ENCODE measurements at regions not wholly inside any gene's neighbourhood (a gene's known extent, or its start where the extent isn't known, plus 50 kb on each side); places are given as distances from the start of the nearest gene placed in this dataset.
"Not testable (repeated sequence)": the region's sequence is repeated elsewhere in the genome, so short reads cannot be mapped to it uniquely, and the experiment has no call there.

- TF ChIP-seq CTCF (IDR thresholded peaks at IDR 0.05; ENCODE audit: insufficient read depth in 1 of 2, low read depth in 1 of 2, low read length in 1 of 2, severe bottlenecking in 1 of 2, unreplicated experiment in 1 of 2) = no peak
- Histone ChIP-seq H3K9me3 (no peaks in the 10 kb centered on the region), H3K36me3 (ENCODE audit: control insufficient read depth, insufficient read depth, low read length) (no peaks in the 10 kb centered on the region), H3K27me3 (replicated peaks; ENCODE audit: control insufficient read depth, insufficient read depth, low read length) (no peaks in the 10 kb centered on the region), H3K4me1 (no peaks in the 10 kb centered on the region; the same call in 1 of the 2 replicates), H3K4me3 (ENCODE audit: low read depth, low read length) (no peak overlapping the region)
- intact Hi-C loops (cut with micrococcal nuclease; ENCODE audit: unreplicated experiment) = no loop called here
- no TSS peak for BruUV-seq (replicated peaks)
- no peak for DNase-seq
- Mint-ChIP-seq H3K9me3 (ENCODE audit: unreplicated experiment) (no peaks in the 10 kb centered on the region), H3K4me3 (ENCODE audit: unreplicated experiment) (no peak overlapping the region), H3K4me1 (ENCODE audit: low read depth, unreplicated experiment) (no peaks in the 10 kb centered on the region), H3K27me3 (ENCODE audit: insufficient read depth, unreplicated experiment) (no peaks in the 10 kb centered on the region), H3K36me3 (ENCODE audit: insufficient read depth, unreplicated experiment) (no peaks in the 10 kb centered on the region), H3K27ac (ENCODE audit: unreplicated experiment) (no peak overlapping the region)
- POLR2A ChIA-PET = no interaction called here
- CTCF ChIA-PET = no interaction called here
Measured at GRCh38 chr2:38460313-38460712, 83.2 kb upstream of the ATL2 start.

GRCh38 chr2:38454081-38454480, 77.0 kb upstream of the ATL2 start:
- Histone ChIP-seq H3K9me3 (no peaks in the 10 kb centered on the region), H3K4me1 (no peaks in the 10 kb centered on the region), H3K36me3 (ENCODE audit: control insufficient read depth, insufficient read depth, low read length) (no peaks in the 10 kb centered on the region), H3K27me3 (replicated peaks; ENCODE audit: control insufficient read depth, insufficient read depth, low read length) (no peaks in the 10 kb centered on the region), H3K4me3 (ENCODE audit: low read depth, low read length) (no peak overlapping the region)
- intact Hi-C loops (cut with micrococcal nuclease; ENCODE audit: unreplicated experiment) = no loop called here
- no peaks in the 10 kb centered on the region for H3K36me3 Mint-ChIP-seq (ENCODE audit: insufficient read depth, unreplicated experiment)
- DNase-seq = no peak
- H3K27me3 Mint-ChIP-seq (ENCODE audit: insufficient read depth, unreplicated experiment) = no peaks in the 10 kb centered on the region
- BruUV-seq (replicated peaks) = no TSS peak
- TF ChIP-seq CTCF (IDR thresholded peaks at IDR 0.05; ENCODE audit: insufficient read depth in 1 of 2, low read depth in 1 of 2, low read length in 1 of 2, severe bottlenecking in 1 of 2, unreplicated experiment in 1 of 2) = no peak
- no peaks in the 10 kb centered on the region for H3K4me1 Mint-ChIP-seq (ENCODE audit: low read depth, unreplicated experiment)
- ChIA-PET POLR2A (no interaction called here), CTCF (interaction anchor here (0.6 kb wide), 1 partner anchor 84 kb away, joined by 3 read pairs; no protein-coding TSS in a partner anchor)
- no peak overlapping the region for H3K27ac Mint-ChIP-seq (ENCODE audit: unreplicated experiment)
- H3K9me3 Mint-ChIP-seq (ENCODE audit: unreplicated experiment) = no peaks in the 10 kb centered on the region
- no peak overlapping the region for H3K4me3 Mint-ChIP-seq (ENCODE audit: unreplicated experiment)

GRCh38 chr2:38451778-38452177, 74.7 kb upstream of the ATL2 start:
- CTCF ChIA-PET = interaction anchor here (0.7 kb wide), 1 partner anchor 56 kb away, joined by 5 read pairs; no protein-coding TSS in a partner anchor
- H3K36me3 ChIP-seq (ENCODE audit: control insufficient read depth, insufficient read depth, low read length); H3K9me3 ChIP-seq; DNase-seq; H3K4me1 ChIP-seq; H3K27me3 ChIP-seq (replicated peaks; ENCODE audit: control insufficient read depth, insufficient read depth, low read length); H3K27ac Mint-ChIP-seq (ENCODE audit: unreplicated experiment); POLR2A ChIA-PET; BruUV-seq (replicated peaks); H3K9me3 Mint-ChIP-seq (ENCODE audit: unreplicated experiment); H3K36me3 Mint-ChIP-seq (ENCODE audit: insufficient read depth, unreplicated experiment); H3K4me1 Mint-ChIP-seq (ENCODE audit: low read depth, unreplicated experiment); H3K4me3 ChIP-seq (ENCODE audit: low read depth, low read length); H3K4me3 Mint-ChIP-seq (ENCODE audit: unreplicated experiment); intact Hi-C loops (cut with micrococcal nuclease; ENCODE audit: unreplicated experiment); H3K27me3 Mint-ChIP-seq (ENCODE audit: insufficient read depth, unreplicated experiment): not testable (repeated sequence)

- POLR2A ChIA-PET = no interaction called here
- H3K4me1 Mint-ChIP-seq (ENCODE audit: low read depth, unreplicated experiment) = no peaks in the 10 kb centered on the region
- no peak for TF ChIP-seq CTCF (IDR thresholded peaks at IDR 0.05; ENCODE audit: insufficient read depth in 1 of 2, low read depth in 1 of 2, low read length in 1 of 2, severe bottlenecking in 1 of 2, unreplicated experiment in 1 of 2)
Measured at GRCh38 chr2:38450509-38450908, 73.4 kb upstream of the ATL2 start.

More at GRCh38 chr2:38450509-38450908, 73.4 kb upstream of the ATL2 start:
- H3K4me1 ChIP-seq = no peaks in the 10 kb centered on the region
- Mint-ChIP-seq H3K9me3 (ENCODE audit: unreplicated experiment) (no peaks in the 10 kb centered on the region), H3K27ac (ENCODE audit: unreplicated experiment) (no peak overlapping the region), H3K36me3 (ENCODE audit: insufficient read depth, unreplicated experiment) (no peaks in the 10 kb centered on the region), H3K27me3 (ENCODE audit: insufficient read depth, unreplicated experiment) (no peaks in the 10 kb centered on the region), H3K4me3 (ENCODE audit: unreplicated experiment) (no peak overlapping the region)
- CTCF ChIA-PET = no interaction called here
- no peak overlapping the region for H3K4me3 ChIP-seq (ENCODE audit: low read depth, low read length)
- no peaks in the 10 kb centered on the region for H3K36me3 ChIP-seq (ENCODE audit: control insufficient read depth, insufficient read depth, low read length)
- H3K27me3 ChIP-seq (replicated peaks; ENCODE audit: control insufficient read depth, insufficient read depth, low read length) = no peaks in the 10 kb centered on the region
- no peak for DNase-seq
- no TSS peak for BruUV-seq (replicated peaks)
- intact Hi-C loops (cut with micrococcal nuclease; ENCODE audit: unreplicated experiment) = no loop called here
- H3K9me3 ChIP-seq = no peaks in the 10 kb centered on the region

All from Caco-2 (cell line).